Natural killer cell treated with Interleukin-12 subunit alpha and Interleukin-12 subunit beta and Interleukin-15 and Interleukin-18, amount 100 ng/mL, for 72 hours (primary cell): ENCODE measurements at regions not wholly inside any gene's neighbourhood (a gene's known extent, or its start where the extent isn't known, plus 50 kb on each side); places are given as distances from the start of the nearest gene placed in this dataset.
A peak's percentile ranks its signal among the peaks of the same experiment; 100 is the strongest.

Source experiments
- ATAC-seq, 2 donors: fragments of 150-1000 bp; cut with Tn5 transposase in 1 of 2; sonication (Bioruptor Pico), chemical (Tn5 transposase) in 1 of 2; 2 replicates each; pipeline ENCODE4 v1.10.0; 2021
- DNase-seq: peaks from one replicate; pipeline ENCODE4 v3.0.0; 2022; ENCODE audit warnings: low spot score
- H3K27ac Mint-ChIP-seq, 2 donors: 1 replicate in 1 of 2; 2 replicates in 1 of 2; pipeline ENCODE4 v1.8.0; 2022; ENCODE audit warnings: mixed read lengths in 2 of 2, mild to moderate bottlenecking in 1 of 2, moderate library complexity in 1 of 2
- H3K27me3 Mint-ChIP-seq, 2 donors: 1 replicate in 1 of 2; 2 replicates in 1 of 2; pipeline ENCODE4 v1.8.0; 2022; ENCODE audit warnings: mixed read lengths in 2 of 2
- H3K36me3 Mint-ChIP-seq: one replicate; pipeline ENCODE4 v1.8.0; 2022; ENCODE audit warnings: mixed read lengths
- H3K4me1 Mint-ChIP-seq, 2 donors: 1 replicate in 1 of 2; 2 replicates in 1 of 2; pipeline ENCODE4 v1.8.0; 2022; ENCODE audit warnings: low read depth in 2 of 2, mixed read lengths in 2 of 2, mild to moderate bottlenecking in 1 of 2
- H3K4me3 Mint-ChIP-seq: one replicate; pipeline ENCODE4 v1.8.0; 2022; ENCODE audit warnings: mixed read lengths
- H3K9me3 Mint-ChIP-seq: 2 replicates; pipeline ENCODE4 v1.8.0; 2022; ENCODE audit warnings: mixed read lengths

GRCh38 chrX:131938749-131939148 lies 84.4 kb upstream of the STK26 start:
- H3K4me1 Mint-ChIP-seq: no peaks in the 10 kb centered on the region
- H3K4me3 Mint-ChIP-seq: no peak overlapping the region
- no peak for DNase-seq
- H3K27me3 Mint-ChIP-seq: peaks cover 0 to 19% of the 10 kb centered on the region in 2 donors
- no peaks in the 10 kb centered on the region for H3K9me3 Mint-ChIP-seq
- no peak overlapping the region for H3K27ac Mint-ChIP-seq
- ATAC-seq: no peak
- H3K36me3 Mint-ChIP-seq: no peaks in the 10 kb centered on the region

- Mint-ChIP-seq H3K36me3 (no peaks in the 10 kb centered on the region), H3K9me3 (no peaks in the 10 kb centered on the region), H3K27ac (no peak overlapping the region), H3K4me3 (no peak overlapping the region), H3K4me1 (no peaks in the 10 kb centered on the region), H3K27me3 (peaks cover 0 to 33% of the 10 kb centered on the region in 2 donors)
- DNase-seq: no peak
- ATAC-seq: no peak
Measured at GRCh38 chrX:131942034-131942433, 81.1 kb upstream of the STK26 start.

- Mint-ChIP-seq H3K4me1 (no peaks in the 10 kb centered on the region), H3K4me3 (no peak overlapping the region), H3K9me3 (no peaks in the 10 kb centered on the region), H3K36me3 (no peaks in the 10 kb centered on the region), H3K27me3 (peaks cover 0 to 34% of the 10 kb centered on the region in 2 donors), H3K27ac (no peak overlapping the region)
- no peak for DNase-seq
- no peak for ATAC-seq
Measured at GRCh38 chrX:131944936-131945902, 77.9 kb upstream of the STK26 start.

DNA sequence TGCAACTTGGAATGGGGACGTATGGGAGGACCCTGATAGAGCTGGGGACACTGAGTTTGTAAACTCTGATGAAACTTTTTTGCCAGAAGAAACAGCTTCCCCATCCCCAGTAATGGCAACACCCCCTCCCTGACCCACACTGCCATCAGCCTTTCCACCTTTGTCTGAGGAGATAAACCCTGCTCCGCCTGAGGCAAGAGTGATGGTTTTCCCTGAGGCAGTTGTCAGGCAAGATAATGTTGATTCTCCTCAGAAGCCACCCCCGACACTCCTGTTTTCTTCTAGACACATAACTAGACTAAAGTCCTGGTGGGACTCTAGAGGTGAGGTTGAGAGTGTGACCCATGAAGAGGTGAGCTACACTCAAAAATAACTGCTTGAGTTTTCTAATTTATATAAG lies 71.9 kb upstream of the STK26 start:
- H3K9me3 Mint-ChIP-seq: no peaks in the 10 kb centered on the region
- peaks cover 10% of the 10 kb centered on the region for H3K36me3 Mint-ChIP-seq
- no peak overlapping the region for H3K4me3 Mint-ChIP-seq
- DNase-seq (no peak), ATAC-seq (no peak)
- H3K4me1 Mint-ChIP-seq: no peaks in the 10 kb centered on the region
- no peak overlapping the region for H3K27ac Mint-ChIP-seq
- H3K27me3 Mint-ChIP-seq: peaks cover 0 to 35% of the 10 kb centered on the region in 2 donors

DNA sequence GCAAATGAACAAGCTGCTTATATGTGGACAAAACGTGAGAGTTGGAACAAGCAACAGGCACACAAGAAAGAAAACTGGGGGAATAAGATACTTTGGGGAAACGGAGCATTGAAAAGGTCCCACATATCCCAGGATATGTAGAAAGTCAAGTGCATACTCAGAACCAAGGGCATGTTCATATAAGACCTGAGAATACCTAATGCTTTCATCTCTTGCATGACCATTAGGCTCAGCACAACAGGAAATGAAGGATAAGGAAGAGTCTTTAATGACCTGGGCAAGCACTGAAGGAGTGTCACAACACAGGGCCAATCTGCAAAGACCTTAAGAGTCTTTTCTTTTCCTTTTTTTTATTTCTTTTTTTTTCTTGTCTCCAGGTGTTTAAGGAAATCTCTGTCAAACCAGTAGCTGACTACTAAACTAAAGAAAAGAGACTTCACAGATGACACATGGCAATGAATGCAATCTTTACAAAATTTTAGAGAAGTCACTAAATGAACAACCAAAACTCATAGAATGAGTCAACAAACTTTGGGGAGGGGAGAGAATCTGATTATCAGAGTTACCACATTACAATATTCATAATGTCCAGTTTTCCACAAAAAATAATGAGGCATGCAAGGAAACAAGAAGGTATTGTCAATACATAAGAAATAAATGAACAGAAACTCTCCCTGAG lies 67.9 kb upstream of the STK26 start:
- H3K9me3 Mint-ChIP-seq: no peaks in the 10 kb centered on the region
- DNase-seq: no peak
- H3K4me1 Mint-ChIP-seq: no peaks in the 10 kb centered on the region
- no peak for ATAC-seq
- no peak overlapping the region for H3K27ac Mint-ChIP-seq
- H3K27me3 Mint-ChIP-seq: peaks cover 0 to 30% of the 10 kb centered on the region in 2 donors
- no peak overlapping the region for H3K4me3 Mint-ChIP-seq
- H3K36me3 Mint-ChIP-seq: peaks cover 10% of the 10 kb centered on the region

DNA sequence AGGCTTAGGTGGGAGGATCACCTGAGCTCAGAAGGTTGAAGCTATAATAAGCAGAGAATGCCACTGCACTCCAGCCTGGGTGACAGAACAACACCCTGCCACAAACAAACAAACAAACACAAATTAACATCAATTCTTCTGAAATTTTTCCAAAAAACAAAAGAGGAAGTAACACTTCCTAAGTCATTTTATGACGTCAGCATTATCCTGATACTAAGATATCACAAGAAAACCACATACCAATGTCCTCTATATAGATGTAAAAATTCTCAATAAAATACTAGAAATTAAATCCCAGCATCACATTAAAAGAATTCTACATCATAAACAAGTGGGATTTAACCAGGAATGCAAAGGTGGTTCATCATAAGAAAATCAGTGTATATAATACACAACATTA lies 64.4 kb upstream of the STK26 start:
- DNase-seq (no peak), ATAC-seq (no peak)
- peaks cover 0 to 33% of the 10 kb centered on the region in 2 donors for H3K27me3 Mint-ChIP-seq
- H3K27ac Mint-ChIP-seq: no peak overlapping the region
- H3K4me3 Mint-ChIP-seq: no peak overlapping the region
- no peaks in the 10 kb centered on the region for H3K4me1 Mint-ChIP-seq
- no peaks in the 10 kb centered on the region for H3K9me3 Mint-ChIP-seq
- H3K36me3 Mint-ChIP-seq: peaks cover 6% of the 10 kb centered on the region

DNA sequence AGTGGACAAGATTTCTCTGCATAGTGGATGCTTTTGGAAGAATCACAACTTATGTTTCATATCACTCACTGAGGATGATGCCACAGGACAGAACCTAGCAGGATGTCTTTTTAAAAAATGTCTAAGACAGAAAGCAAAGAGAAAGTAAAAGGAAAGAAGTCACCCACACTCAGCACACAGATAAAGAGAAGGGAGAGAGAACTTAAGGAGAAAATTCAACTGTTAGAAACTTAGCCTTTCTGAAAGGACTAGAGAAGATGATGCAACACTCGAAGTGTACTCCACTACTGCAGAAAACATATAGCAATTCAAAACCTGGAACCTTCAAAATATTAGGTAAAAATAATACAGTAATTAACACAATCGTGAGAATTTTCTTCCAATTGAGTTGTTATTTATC lies 52.8 kb upstream of the STK26 start:
- Mint-ChIP-seq H3K27me3 (peaks cover 0 to 8% of the 10 kb centered on the region in 2 donors), H3K4me1 (peaks cover 2 to 10% of the 10 kb centered on the region in 2 donors), H3K36me3 (no peaks in the 10 kb centered on the region), H3K9me3 (no peaks in the 10 kb centered on the region), H3K4me3 (peak overlapping the region; percentile 13), H3K27ac (no peak overlapping the region)
- DNase-seq (no peak), ATAC-seq (no peak)
